ENCODE measurements at regions not wholly inside any gene's neighbourhood (a gene's known extent, or its start where the extent isn't known, plus 50 kb on each side); places are given as distances from the start of the nearest gene placed in this dataset.

- H3K27me3 Mint-ChIP-seq (ENCODE audit: low read depth in 3 of 3) = peaks cover 0 to 8% (median 4%) of the 10 kb centered on the region in 3 donors
- Histone ChIP-seq H3K9ac (ENCODE audit: insufficient read depth, low read length, poor library complexity, severe bottlenecking) (no peak overlapping the region), H3K9me3 (replicated peaks in 1 of 2; ENCODE audit: control insufficient read depth in 1 of 2, insufficient read depth in 1 of 2, low read length in 2 of 2) (no peaks in the 10 kb centered on the region), H3K79me2 (ENCODE audit: insufficient read depth, low read length) (no peaks in the 10 kb centered on the region), H3K27ac (ENCODE audit: low read depth in 1 of 2, low read length in 2 of 2) (no peak overlapping the region), H3K27me3 (ENCODE audit: control insufficient read depth in 2 of 2, insufficient read depth in 2 of 2, low read length in 2 of 2) (no peaks in the 10 kb centered on the region), H3K4me1 (ENCODE audit: control insufficient read depth in 1 of 2, insufficient read depth in 2 of 2, low read length in 2 of 2) (no peaks in the 10 kb centered on the region), H3K4me3 (replicated peaks in 1 of 3; ENCODE audit: low read depth in 2 of 3, low read length in 3 of 3) (no peak overlapping the region), H3K36me3 (replicated peaks in 1 of 2; ENCODE audit: control insufficient read depth in 1 of 2, insufficient read depth in 2 of 2, low read length in 2 of 2) (no peaks in the 10 kb centered on the region), H4K20me1 (ENCODE audit: insufficient read depth, low read length) (no peaks in the 10 kb centered on the region), H3K4me2 (replicated peaks; ENCODE audit: extremely low read depth, low read length, poor library complexity, severe bottlenecking) (no peak overlapping the region), H2AFZ (ENCODE audit: insufficient read depth, low read depth, low read length, poor library complexity, severe bottlenecking) (no peak overlapping the region)
- no peaks in the 10 kb centered on the region for H3K9me3 Mint-ChIP-seq
- H3K36me3 Mint-ChIP-seq = no peaks in the 10 kb centered on the region
- no peak overlapping the region for H3K4me3 Mint-ChIP-seq
- no CpG with 5 or more reads among the region's 6 CpGs for WGBS (ENCODE audit: insufficient coverage)
- intact Hi-C loops (cut with micrococcal nuclease) = no loop called here
- peaks cover 5% of the 10 kb centered on the region for H3K4me1 Mint-ChIP-seq
- no peak overlapping the region for H3K27ac Mint-ChIP-seq
- DNase-seq = no peak
- no peak for TF ChIP-seq CTCF (IDR thresholded peaks at IDR 0.05)
Measured at GRCh38 chr2:216307496-216307895, 64.8 kb downstream of the MARCHF4 start.

- no peaks in the 10 kb centered on the region for H3K36me3 ChIP-seq (replicated peaks in 1 of 2; ENCODE audit: control insufficient read depth in 1 of 2, insufficient read depth in 2 of 2, low read length in 2 of 2)
- Mint-ChIP-seq H3K36me3 (no peaks in the 10 kb centered on the region), H3K27ac (no peak overlapping the region), H3K4me1 (peaks cover 5% of the 10 kb centered on the region), H3K4me3 (no peak overlapping the region), H3K27me3 (ENCODE audit: low read depth in 3 of 3) (peaks cover 0 to 8% (median 4%) of the 10 kb centered on the region in 3 donors), H3K9me3 (no peaks in the 10 kb centered on the region)
- H3K4me1 ChIP-seq (ENCODE audit: control insufficient read depth in 1 of 2, insufficient read depth in 2 of 2, low read length in 2 of 2) = no peaks in the 10 kb centered on the region
- H3K4me2 ChIP-seq (replicated peaks; ENCODE audit: extremely low read depth, low read length, poor library complexity, severe bottlenecking) = no peak overlapping the region
- intact Hi-C loops (cut with micrococcal nuclease) = no loop called here
- H3K9me3 ChIP-seq (replicated peaks in 1 of 2; ENCODE audit: control insufficient read depth in 1 of 2, insufficient read depth in 1 of 2, low read length in 2 of 2) = no peaks in the 10 kb centered on the region
- no peak overlapping the region for H3K4me3 ChIP-seq (replicated peaks in 1 of 3; ENCODE audit: low read depth in 2 of 3, low read length in 3 of 3)
- no peak overlapping the region for H2AFZ ChIP-seq (ENCODE audit: insufficient read depth, low read depth, low read length, poor library complexity, severe bottlenecking)
- H3K27me3 ChIP-seq (ENCODE audit: control insufficient read depth in 2 of 2, insufficient read depth in 2 of 2, low read length in 2 of 2) = no peaks in the 10 kb centered on the region
- no peak overlapping the region for H3K9ac ChIP-seq (ENCODE audit: insufficient read depth, low read length, poor library complexity, severe bottlenecking)
- DNase-seq = no peak
- no peaks in the 10 kb centered on the region for H4K20me1 ChIP-seq (ENCODE audit: insufficient read depth, low read length)
- WGBS (ENCODE audit: insufficient coverage) = 19% methylated on average over 4 of the region's 6 CpGs
- H3K27ac ChIP-seq (ENCODE audit: low read depth in 1 of 2, low read length in 2 of 2) = no peak overlapping the region
- no peak for TF ChIP-seq CTCF (IDR thresholded peaks at IDR 0.05)
- H3K79me2 ChIP-seq (ENCODE audit: insufficient read depth, low read length) = no peaks in the 10 kb centered on the region
Measured at GRCh38 chr2:216306868-216307267, 65.4 kb downstream of the MARCHF4 start.
